Hepatocyte (in vitro differentiated cells): ENCODE measurements at regions not wholly inside any gene's neighbourhood (a gene's known extent, or its start where the extent isn't known, plus 50 kb on each side); places are given as distances from the start of the nearest gene placed in this dataset.

Experiments
- DNase-seq: peaks from one replicate; pipeline ENCODE4 v3.0.0-alpha.2; 2016; ENCODE audit warnings: low spot score
- H2AFZ ChIP-seq: fragments of 200-600 bp; sonication (generic); 2 replicates; pipeline ENCODE4 v1.6.0; 2016; ENCODE audit warnings: antibody characterized with exemption, mild to moderate bottlenecking
- H3K27ac ChIP-seq: fragments of 200-600 bp; sonication (generic); 2 replicates; pipeline ENCODE4 v1.5.1; 2016; ENCODE audit warnings: mild to moderate bottlenecking
- H3K27me3 ChIP-seq: fragments of 200-600 bp; sonication (generic); 2 replicates; pipeline ENCODE4 v1.6.1; 2016
- H3K36me3 ChIP-seq: fragments of 200-600 bp; sonication (generic); replicated peaks from 2 replicates; pipeline ENCODE4 v1.5.1; 2016; ENCODE audit warnings: low read depth; ENCODE audit not compliant: insufficient read depth
- H3K4me1 ChIP-seq: fragments of 200-600 bp; sonication (generic); 2 replicates; pipeline ENCODE4 v1.5.1; 2016; ENCODE audit warnings: mild to moderate bottlenecking, moderate library complexity; ENCODE audit not compliant: insufficient read depth
- H3K4me2 ChIP-seq: fragments of 200-600 bp; sonication (generic); 2 replicates; pipeline ENCODE4 v1.6.0; 2016
- H3K4me3 ChIP-seq: fragments of 200-600 bp; sonication (generic); 2 replicates; pipeline ENCODE4 v1.5.1; 2016; ENCODE audit warnings: mild to moderate bottlenecking
- H3K79me2 ChIP-seq: fragments of 200-600 bp; sonication (generic); 2 replicates; pipeline ENCODE4 v1.6.0; 2017; ENCODE audit warnings: mild to moderate bottlenecking
- H3K9me2 ChIP-seq: fragments of 200-600 bp; sonication (generic); replicated peaks from 2 replicates; pipeline ENCODE4 v1.6.0; 2017; ENCODE audit warnings: mild to moderate bottlenecking; ENCODE audit not compliant: insufficient read depth
- H3K9me3 ChIP-seq: fragments of 200-600 bp; sonication (generic); 2 replicates; pipeline ENCODE4 v1.5.1; 2016; ENCODE audit warnings: low read depth, mild to moderate bottlenecking
- H4K20me1 ChIP-seq: fragments of 200-600 bp; sonication (generic); 2 replicates; pipeline ENCODE4 v1.6.0; 2016; ENCODE audit warnings: mild to moderate bottlenecking; ENCODE audit not compliant: insufficient read depth, poor library complexity, severe bottlenecking
- EZH2 ChIP-seq: fragments of 200-600 bp; sonication (generic); IDR thresholded peaks from 2 replicates; pipeline ENCODE4 v1.6.1; 2016; ENCODE audit warnings: antibody characterized with exemption, mild to moderate bottlenecking, borderline replicate concordance
- EZH2phosphoT487 ChIP-seq: fragments of 200-600 bp; sonication (generic); IDR thresholded peaks from one replicate; pipeline ENCODE4 v1.6.1; 2018; ENCODE audit warnings: antibody characterized with exemption, mild to moderate bottlenecking, low read depth, moderate library complexity; ENCODE audit not compliant: unreplicated experiment, severe bottlenecking
- WGBS: methylation state at CpG from one replicate; pipeline ENCODE4 v1.1.6; 2016; ENCODE audit warnings: low lambda C conversion rate; ENCODE audit errors: missing lambda C conversion rate; 5-methylcytosine and 5-hydroxymethylcytosine counted together
- TF ChIP-seq, protein P1 (sequence below): fragments of 200-600 bp; sonication (generic); IDR thresholded peaks from 2 replicates; pipeline ENCODE4 v1.5.1; 2016; ENCODE audit warnings: antibody characterized with exemption, mild to moderate bottlenecking; ENCODE audit not compliant: poor library complexity

DNA sequence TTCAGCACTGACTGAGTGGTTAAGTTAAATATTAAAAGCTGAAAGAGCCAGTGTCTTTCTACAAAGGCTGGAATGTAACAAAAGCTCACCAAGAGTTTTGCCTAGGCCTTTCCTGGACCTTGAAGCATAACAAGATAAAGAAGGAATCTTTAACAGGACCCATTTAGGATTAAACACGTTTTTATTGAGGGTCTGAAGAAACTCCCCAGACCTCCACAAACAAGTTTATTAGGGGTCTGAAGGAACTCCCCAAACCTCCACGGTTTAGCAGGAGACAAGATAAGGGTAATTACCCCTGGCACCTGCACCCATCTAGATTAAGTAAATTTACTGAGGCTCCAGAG is 104.0 kb downstream of the ACAA2 start:
- H3K4me1 ChIP-seq: peaks cover 9% of the 10 kb centered on the region
- H3K27me3 ChIP-seq: no peaks in the 10 kb centered on the region
- H3K27ac ChIP-seq: peak overlapping the region; percentile 31
- no peak overlapping the region for H3K4me3 ChIP-seq
- WGBS: 11% methylated on average over 2 of the region's 2 CpGs
- H3K9me3 ChIP-seq: no peaks in the 10 kb centered on the region
- no peaks in the 10 kb centered on the region for H3K36me3 ChIP-seq
- no peaks in the 10 kb centered on the region for H3K9me2 ChIP-seq
- TF ChIP-seq, protein P1, sequence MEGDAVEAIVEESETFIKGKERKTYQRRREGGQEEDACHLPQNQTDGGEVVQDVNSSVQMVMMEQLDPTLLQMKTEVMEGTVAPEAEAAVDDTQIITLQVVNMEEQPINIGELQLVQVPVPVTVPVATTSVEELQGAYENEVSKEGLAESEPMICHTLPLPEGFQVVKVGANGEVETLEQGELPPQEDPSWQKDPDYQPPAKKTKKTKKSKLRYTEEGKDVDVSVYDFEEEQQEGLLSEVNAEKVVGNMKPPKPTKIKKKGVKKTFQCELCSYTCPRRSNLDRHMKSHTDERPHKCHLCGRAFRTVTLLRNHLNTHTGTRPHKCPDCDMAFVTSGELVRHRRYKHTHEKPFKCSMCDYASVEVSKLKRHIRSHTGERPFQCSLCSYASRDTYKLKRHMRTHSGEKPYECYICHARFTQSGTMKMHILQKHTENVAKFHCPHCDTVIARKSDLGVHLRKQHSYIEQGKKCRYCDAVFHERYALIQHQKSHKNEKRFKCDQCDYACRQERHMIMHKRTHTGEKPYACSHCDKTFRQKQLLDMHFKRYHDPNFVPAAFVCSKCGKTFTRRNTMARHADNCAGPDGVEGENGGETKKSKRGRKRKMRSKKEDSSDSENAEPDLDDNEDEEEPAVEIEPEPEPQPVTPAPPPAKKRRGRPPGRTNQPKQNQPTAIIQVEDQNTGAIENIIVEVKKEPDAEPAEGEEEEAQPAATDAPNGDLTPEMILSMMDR: no peak
- TF ChIP-seq EZH2phosphoT487: no peak
- TF ChIP-seq EZH2: no peak
- DNase-seq: no peak
- H2AFZ ChIP-seq: no peak overlapping the region
- peak overlapping the region; percentile 1 for H3K4me2 ChIP-seq
- H3K79me2 ChIP-seq: no peaks in the 10 kb centered on the region
- no peaks in the 10 kb centered on the region for H4K20me1 ChIP-seq

DNA sequence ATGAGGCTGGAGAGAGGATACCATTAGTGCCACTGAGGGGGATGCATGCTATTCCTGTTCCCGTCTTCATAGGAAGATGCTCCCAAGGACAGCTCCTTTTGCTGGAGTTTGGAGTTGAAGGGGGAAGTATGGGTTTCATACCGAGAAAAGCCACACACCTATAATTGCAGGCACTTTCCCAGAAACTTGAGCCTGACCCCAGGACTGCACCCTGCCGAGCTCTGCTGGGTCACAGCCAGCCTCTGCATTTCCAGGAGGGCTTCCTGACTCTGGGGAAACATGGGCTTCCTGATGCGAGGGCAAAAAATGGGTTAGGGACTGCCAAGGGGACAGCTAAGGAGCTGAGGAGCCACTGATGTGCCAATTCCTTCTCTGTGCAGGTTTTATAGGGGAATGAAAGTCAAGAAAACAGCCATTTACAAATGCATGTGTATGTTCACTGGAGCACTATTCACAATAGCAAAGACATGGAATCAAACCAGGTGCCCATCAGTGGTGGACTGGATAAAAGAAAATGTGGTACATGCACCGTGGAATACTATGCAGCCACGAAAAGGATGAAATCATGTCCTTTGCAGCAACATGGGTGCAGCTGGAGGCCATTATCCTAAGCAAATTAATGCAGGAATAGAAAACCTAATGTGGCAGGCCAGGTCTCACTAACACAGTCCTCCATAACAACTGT is 104.5 kb downstream of the ACAA2 start:
- no peaks in the 10 kb centered on the region for H3K79me2 ChIP-seq
- WGBS: 81% methylated on average over 6 of the region's 6 CpGs
- DNase-seq: no peak
- no peak overlapping the region for H3K4me3 ChIP-seq
- H4K20me1 ChIP-seq: no peaks in the 10 kb centered on the region
- H3K36me3 ChIP-seq: no peaks in the 10 kb centered on the region
- no peak overlapping the region for H2AFZ ChIP-seq
- no peaks in the 10 kb centered on the region for H3K27me3 ChIP-seq
- H3K9me2 ChIP-seq: no peaks in the 10 kb centered on the region
- peak overlapping the region; percentile 31 for H3K27ac ChIP-seq
- peak overlapping the region; percentile 1 for H3K4me2 ChIP-seq
- peaks cover 9% of the 10 kb centered on the region for H3K4me1 ChIP-seq
- H3K9me3 ChIP-seq: no peaks in the 10 kb centered on the region
- TF ChIP-seq, protein P1: no peak
- TF ChIP-seq EZH2 (no peak), EZH2phosphoT487 (no peak)

DNA sequence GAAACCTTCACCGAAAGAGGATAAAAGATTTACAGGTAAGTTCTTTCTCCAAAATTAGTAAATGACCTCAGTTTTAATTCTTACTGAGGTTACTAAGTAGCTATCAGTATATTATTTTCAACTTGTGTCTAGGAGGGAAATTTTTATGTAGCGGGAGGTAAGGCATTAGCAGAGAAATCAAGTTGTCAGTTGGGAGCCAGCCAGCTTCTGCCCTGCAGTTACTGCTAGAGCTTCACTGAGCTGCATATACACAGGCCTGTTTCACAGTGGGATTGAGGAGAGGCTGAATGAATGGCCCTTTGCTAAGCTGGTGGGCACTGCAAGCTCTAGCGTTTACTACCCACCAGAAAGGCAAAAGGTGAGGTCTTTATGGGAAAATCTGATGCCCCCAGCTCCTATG is 105.7 kb downstream of the ACAA2 start:
- Histone ChIP-seq H4K20me1 (no peaks in the 10 kb centered on the region), H3K27me3 (no peaks in the 10 kb centered on the region), H3K36me3 (no peaks in the 10 kb centered on the region), H3K27ac (peak overlapping the region; percentile 31), H2AFZ (no peak overlapping the region), H3K4me1 (peaks cover 9% of the 10 kb centered on the region), H3K9me2 (no peaks in the 10 kb centered on the region), H3K9me3 (no peaks in the 10 kb centered on the region), H3K4me2 (no peak overlapping the region), H3K79me2 (no peaks in the 10 kb centered on the region), H3K4me3 (no peak overlapping the region)
- no peak for DNase-seq
- TF ChIP-seq, protein P1: no peak
- TF ChIP-seq EZH2phosphoT487 (no peak), EZH2 (no peak)
- 73% methylated on average over 3 of the region's 3 CpGs for WGBS

DNA sequence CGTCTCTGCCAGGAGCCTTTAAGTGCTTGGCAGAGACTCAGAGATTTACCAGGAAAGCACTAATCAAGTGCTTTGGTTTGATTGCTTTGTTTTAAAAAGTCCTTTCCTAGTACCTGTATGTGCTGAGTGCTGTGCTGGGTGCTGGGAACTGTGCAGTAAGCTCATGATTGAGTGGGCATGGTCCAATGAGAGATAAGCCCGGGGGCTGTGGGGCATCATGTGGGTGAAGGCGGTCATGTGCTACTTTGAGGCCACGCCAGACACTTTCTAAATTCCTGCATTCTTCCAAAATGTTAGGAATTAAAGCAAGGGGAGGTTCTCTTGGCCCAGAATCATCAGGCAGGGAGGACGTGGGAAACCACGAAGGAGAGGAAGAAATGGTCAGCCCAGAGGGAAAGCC is 109.0 kb downstream of the ACAA2 start:
- Histone ChIP-seq H3K4me2 (no peak overlapping the region), H2AFZ (no peak overlapping the region), H3K9me2 (no peaks in the 10 kb centered on the region), H3K9me3 (no peaks in the 10 kb centered on the region), H3K36me3 (no peaks in the 10 kb centered on the region), H3K4me3 (no peak overlapping the region), H3K27ac (no peak overlapping the region), H3K79me2 (no peaks in the 10 kb centered on the region), H4K20me1 (no peaks in the 10 kb centered on the region), H3K27me3 (no peaks in the 10 kb centered on the region), H3K4me1 (peaks cover 9% of the 10 kb centered on the region)
- WGBS: 64% methylated on average over 6 of the region's 6 CpGs
- no peak for DNase-seq
- no peak for TF ChIP-seq EZH2
- no peak for TF ChIP-seq EZH2phosphoT487
- TF ChIP-seq, protein P1: no peak
